Liver (tissue), 8 donors: ENCODE measurements at regions not wholly inside any gene's neighbourhood (a gene's known extent, or its start where the extent isn't known, plus 50 kb on each side); places are given as distances from the start of the nearest gene placed in this dataset.

Experiments
- DNase-seq: peaks from one replicate; pipeline ENCODE4 v3.0.0-alpha.2; 2017; ENCODE audit warnings: low spot score
- H3K27ac ChIP-seq, 2 donors: one replicate each; pipeline ENCODE4 v1.7.0; 2013; ENCODE audit warnings: inconsistent platforms in 2 of 2, low read length in 2 of 2, control low read depth in 1 of 2, low read depth in 1 of 2, mild to moderate bottlenecking in 1 of 2
- H3K27me3 ChIP-seq, 4 donors: one replicate each; pipeline versions ENCODE4 v1.6.1 to v1.7.0; 2013; ENCODE audit warnings: low read length in 3 of 4, inconsistent platforms in 1 of 4, mild to moderate bottlenecking in 1 of 4, moderate library complexity in 1 of 4; ENCODE audit not compliant: control insufficient read depth in 4 of 4, insufficient read depth in 4 of 4
- H3K36me3 ChIP-seq, 4 donors: one replicate each; pipeline versions ENCODE4 v1.6.1 to v1.7.0; 2013; ENCODE audit warnings: low read length in 3 of 4, mild to moderate bottlenecking in 3 of 4, low read depth in 1 of 4, moderate library complexity in 1 of 4; ENCODE audit not compliant: control insufficient read depth in 4 of 4, insufficient read depth in 3 of 4
- H3K4me1 ChIP-seq, 4 donors: one replicate each; pipeline versions ENCODE4 v1.6.1 to v1.7.0; 2013; ENCODE audit warnings: low read length in 3 of 4, mild to moderate bottlenecking in 3 of 4, moderate library complexity in 1 of 4; ENCODE audit not compliant: control insufficient read depth in 4 of 4, insufficient read depth in 4 of 4
- H3K4me3 ChIP-seq, 3 donors: one replicate each; pipeline versions ENCODE4 v1.6.1 to v1.7.0; 2013; ENCODE audit warnings: low read length in 3 of 3, control low read depth in 1 of 3, low read depth in 1 of 3, mild to moderate bottlenecking in 1 of 3
- H3K9ac ChIP-seq, 2 donors: one replicate each; pipeline ENCODE4 v1.7.0; 2013; ENCODE audit warnings: low read length in 2 of 2, mild to moderate bottlenecking in 2 of 2, moderate library complexity in 2 of 2, control low read depth in 1 of 2, low read depth in 1 of 2
- H3K9me3 ChIP-seq, 4 donors: one replicate each; pipeline versions ENCODE4 v1.6.1 to v1.7.0; 2013; ENCODE audit warnings: low read length in 3 of 4; ENCODE audit not compliant: control insufficient read depth in 4 of 4
- ATF3 ChIP-seq: IDR thresholded peaks from 2 replicates; pipeline ENCODE4 v1.6.1; 2016; ENCODE audit warnings: antibody characterized with exemption
- CTCF ChIP-seq: fragments of 150-350 bp; IDR thresholded peaks from 2 replicates; pipeline ENCODE4 v1.5.1; 2017; ENCODE audit warnings: improper control_type of control experiment, low read depth, low read length; ENCODE audit not compliant: missing input control
- EGR1 ChIP-seq, 2 donors: IDR thresholded peaks; 2 replicates each; pipeline ENCODE4 v1.6.1; 2016 to 2018; ENCODE audit warnings: antibody characterized with exemption in 2 of 2, low read depth in 2 of 2
- FOXA1 ChIP-seq: IDR thresholded peaks from 2 replicates; pipeline ENCODE4 v1.6.1; 2016; ENCODE audit warnings: antibody characterized with exemption
- FOXA2 ChIP-seq: IDR thresholded peaks from 2 replicates; pipeline ENCODE4 v1.6.1; 2016; ENCODE audit warnings: antibody characterized with exemption
- GABPA ChIP-seq, 2 donors: IDR thresholded peaks in 1 of 2; conservative IDR thresholded peaks in 1 of 2; 2 replicates each; pipeline ENCODE4 v1.6.1; 2016; ENCODE audit warnings: antibody characterized with exemption in 2 of 2, mild to moderate bottlenecking in 1 of 2, moderate library complexity in 1 of 2
- HNF4A ChIP-seq, 2 donors: conservative IDR thresholded peaks; 2 replicates each; pipeline ENCODE4 v1.6.1; 2016; ENCODE audit warnings: antibody characterized with exemption in 2 of 2, mild to moderate bottlenecking in 2 of 2
- HNF4G ChIP-seq: IDR thresholded peaks from 2 replicates; pipeline ENCODE4 v1.6.1; 2016; ENCODE audit warnings: antibody characterized with exemption
- JUND ChIP-seq, 2 donors: IDR thresholded peaks; 2 replicates each; pipeline ENCODE4 v1.6.1; 2016; ENCODE audit warnings: antibody characterized with exemption in 2 of 2
- MAX ChIP-seq: IDR thresholded peaks from 2 replicates; pipeline ENCODE4 v1.6.1; 2016; ENCODE audit warnings: antibody characterized with exemption
- NR2F2 ChIP-seq: IDR thresholded peaks from 2 replicates; pipeline ENCODE4 v1.6.1; 2016; ENCODE audit warnings: antibody characterized with exemption
- RAD21 ChIP-seq, 2 donors: IDR thresholded peaks; 2 replicates each; pipeline ENCODE4 v1.6.1; 2016; ENCODE audit warnings: antibody characterized with exemption in 2 of 2, mild to moderate bottlenecking in 2 of 2
- RXRA ChIP-seq, 2 donors: IDR thresholded peaks; 2 replicates each; pipeline ENCODE4 v1.6.1; 2017 to 2018; ENCODE audit warnings: antibody characterized with exemption in 2 of 2, mild to moderate bottlenecking in 1 of 2
- SP1 ChIP-seq: IDR thresholded peaks from 2 replicates; pipeline ENCODE4 v1.6.1; 2018; ENCODE audit warnings: antibody characterized with exemption, mild to moderate bottlenecking
- TAF1 ChIP-seq: conservative IDR thresholded peaks from 2 replicates; pipeline ENCODE4 v1.6.1; 2016; ENCODE audit warnings: antibody characterized with exemption, mild to moderate bottlenecking
- YY1 ChIP-seq: IDR thresholded peaks from 2 replicates; pipeline ENCODE4 v1.6.1; 2016; ENCODE audit warnings: antibody characterized with exemption, mild to moderate bottlenecking
- ZBTB33 ChIP-seq: IDR thresholded peaks from 2 replicates; pipeline ENCODE4 v1.6.1; 2016; ENCODE audit warnings: antibody characterized with exemption
- WGBS: extraction: QIAGEN DNeasy Blood & Tissue Kit; methylation state at CpG from one replicate; pipeline ENCODE4 v1.1.7; 2013; 5-methylcytosine and 5-hydroxymethylcytosine counted together
- donor health status: healthy.
- donor health status: healthy.
- donor health status: healthy.
- donor health status: healthy.
- donor health status: healthy.

GRCh38 chr11:13881226-13881905 is 81.2 kb upstream of the SPON1 start (continued):
- no peak for TF ChIP-seq GABPA (IDR thresholded peaks at IDR 0.05 in 1 of 2, conservative IDR thresholded peaks at IDR 0.05 in 1 of 2)
- TF ChIP-seq HNF4A (conservative IDR thresholded peaks at IDR 0.05), result no peak
- TF ChIP-seq FOXA2, result no peak
- no peak for TF ChIP-seq JUND (IDR thresholded peaks at IDR 0.05)
- TF ChIP-seq MAX, result no peak
- no peak for TF ChIP-seq FOXA1
- TF ChIP-seq RAD21 (IDR thresholded peaks at IDR 0.05), result no peak
- no peak for TF ChIP-seq ATF3

- Histone ChIP-seq H3K9me3 (no peaks in the 10 kb centered on the region), H3K36me3 (no peaks in the 10 kb centered on the region), H3K27me3 (no peaks in the 10 kb centered on the region), H3K27ac (no peak overlapping the region), H3K4me1 (no peaks in the 10 kb centered on the region), H3K9ac (no peak overlapping the region), H3K4me3 (no peak overlapping the region)
- no peak for DNase-seq
- 65% methylated on average over 4 of the region's 4 CpGs for WGBS
- TF ChIP-seq MAX, result no peak
- no peak for TF ChIP-seq RXRA (IDR thresholded peaks at IDR 0.05)
- no peak for TF ChIP-seq NR2F2
- TF ChIP-seq SP1, result no peak
- no peak for TF ChIP-seq JUND (IDR thresholded peaks at IDR 0.05)
Measured at GRCh38 chr11:13883042-13883441, 79.5 kb upstream of the SPON1 start.

GRCh38 chr11:13883589-13883988 is 78.9 kb upstream of the SPON1 start:
- Histone ChIP-seq H3K27me3 (no peaks in the 10 kb centered on the region), H3K27ac (no peak overlapping the region), H3K4me1 (no peaks in the 10 kb centered on the region), H3K36me3 (no peaks in the 10 kb centered on the region), H3K9ac (no peak overlapping the region), H3K4me3 (no peak overlapping the region), H3K9me3 (no peaks in the 10 kb centered on the region)
- TF ChIP-seq HNF4G (no peak), FOXA1 (no peak), YY1 (no peak), CTCF (no peak), RAD21 (IDR thresholded peaks at IDR 0.05) (no peak), MAX (no peak), TAF1 (no peak), NR2F2 (no peak), EGR1 (IDR thresholded peaks at IDR 0.05; ENCODE audit: low read depth in 2 of 2) (no peak), GABPA (IDR thresholded peaks at IDR 0.05 in 1 of 2, conservative IDR thresholded peaks at IDR 0.05 in 1 of 2) (no peak), RXRA (IDR thresholded peaks at IDR 0.05) (no peak), ZBTB33 (no peak), JUND (IDR thresholded peaks at IDR 0.05) (no peak), FOXA2 (no peak), SP1 (no peak)
- no peak for DNase-seq
- WGBS, result 85% methylated on average over 6 of the region's 6 CpGs
